BE2C (cell line): ENCODE measurements at regions not wholly inside any gene's neighbourhood (a gene's known extent, or its start where the extent isn't known, plus 50 kb on each side); places are given as distances from the start of the nearest gene placed in this dataset.

Source experiments
- DNase-seq: peaks from one replicate; pipeline ENCODE4 v3.0.0-alpha.2; 2020
- H3K27me3 ChIP-seq: fragments of 250-450 bp; sonication (Bioruptor Pico); 2 replicates; pipeline ENCODE4 v1.5.1; 2020; ENCODE audit warnings: mild to moderate bottlenecking
- H3K36me3 ChIP-seq: fragments of 250-450 bp; sonication (Bioruptor Pico); 2 replicates; pipeline ENCODE4 v1.5.1; 2020; ENCODE audit warnings: mild to moderate bottlenecking
- H3K4me1 ChIP-seq: fragments of 250-450 bp; sonication (Bioruptor Pico); 2 replicates; pipeline ENCODE4 v1.5.1; 2020
- H3K4me3 ChIP-seq: 2 replicates; pipeline ENCODE4 v1.5.1; 2011; ENCODE audit warnings: low read depth, low read length
- H3K9me3 ChIP-seq: fragments of 250-450 bp; sonication (Bioruptor Pico); 2 replicates; pipeline ENCODE4 v1.5.1; 2020
- TF ChIP-seq, protein P1 (sequence below): IDR thresholded peaks from 2 replicates; pipeline ENCODE4 v1.5.1; 2012; ENCODE audit warnings: mild to moderate bottlenecking, low read depth, low read length

DNA sequence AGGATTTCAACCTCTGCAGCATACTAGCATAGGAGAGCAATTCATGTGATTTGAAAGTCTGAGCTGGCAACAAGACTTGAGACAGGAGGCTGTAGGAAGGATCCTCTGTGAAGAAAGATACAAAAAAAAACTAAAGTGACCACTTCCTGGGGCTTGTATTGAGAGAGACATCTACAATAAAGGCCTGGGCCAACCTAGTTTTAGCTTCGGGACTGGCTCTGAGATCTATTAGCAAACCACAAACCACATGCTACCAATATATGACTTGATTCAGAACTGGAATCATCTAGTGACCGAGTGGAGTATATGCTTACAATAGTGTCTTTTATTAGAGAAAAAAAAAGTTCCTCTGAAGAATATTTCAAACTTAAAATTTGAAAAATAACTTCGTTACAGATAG lies 1448.9 kb upstream of the CDH6 start:
- DNase-seq: no peak
- TF ChIP-seq, protein P1, sequence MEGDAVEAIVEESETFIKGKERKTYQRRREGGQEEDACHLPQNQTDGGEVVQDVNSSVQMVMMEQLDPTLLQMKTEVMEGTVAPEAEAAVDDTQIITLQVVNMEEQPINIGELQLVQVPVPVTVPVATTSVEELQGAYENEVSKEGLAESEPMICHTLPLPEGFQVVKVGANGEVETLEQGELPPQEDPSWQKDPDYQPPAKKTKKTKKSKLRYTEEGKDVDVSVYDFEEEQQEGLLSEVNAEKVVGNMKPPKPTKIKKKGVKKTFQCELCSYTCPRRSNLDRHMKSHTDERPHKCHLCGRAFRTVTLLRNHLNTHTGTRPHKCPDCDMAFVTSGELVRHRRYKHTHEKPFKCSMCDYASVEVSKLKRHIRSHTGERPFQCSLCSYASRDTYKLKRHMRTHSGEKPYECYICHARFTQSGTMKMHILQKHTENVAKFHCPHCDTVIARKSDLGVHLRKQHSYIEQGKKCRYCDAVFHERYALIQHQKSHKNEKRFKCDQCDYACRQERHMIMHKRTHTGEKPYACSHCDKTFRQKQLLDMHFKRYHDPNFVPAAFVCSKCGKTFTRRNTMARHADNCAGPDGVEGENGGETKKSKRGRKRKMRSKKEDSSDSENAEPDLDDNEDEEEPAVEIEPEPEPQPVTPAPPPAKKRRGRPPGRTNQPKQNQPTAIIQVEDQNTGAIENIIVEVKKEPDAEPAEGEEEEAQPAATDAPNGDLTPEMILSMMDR: no peak
- Histone ChIP-seq H3K4me1 (no peaks in the 10 kb centered on the region), H3K4me3 (no peak overlapping the region), H3K27me3 (no peaks in the 10 kb centered on the region), H3K9me3 (no peaks in the 10 kb centered on the region), H3K36me3 (no peaks in the 10 kb centered on the region)

DNA sequence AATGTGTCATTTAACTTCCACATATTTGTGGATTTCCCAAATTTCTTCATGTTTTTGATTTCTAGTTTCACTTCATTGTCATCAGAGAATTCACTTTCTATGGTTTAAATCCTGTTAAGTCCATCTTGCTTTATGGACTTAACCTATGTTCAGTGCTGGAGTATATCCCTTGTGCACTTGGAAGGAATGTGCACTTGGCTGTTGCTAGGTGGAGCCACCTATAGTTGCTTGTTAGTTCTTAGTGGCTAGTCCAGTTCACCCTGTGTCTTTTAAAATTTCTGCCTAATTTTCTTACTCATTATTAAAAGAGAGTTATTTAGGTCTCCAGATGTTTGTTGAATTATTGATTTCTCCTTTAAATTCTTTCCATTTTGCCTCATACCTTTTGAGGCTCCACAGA lies 1472.5 kb upstream of the CDH6 start:
- Histone ChIP-seq H3K4me3 (no peak overlapping the region), H3K9me3 (no peaks in the 10 kb centered on the region), H3K4me1 (peaks cover 3% of the 10 kb centered on the region; the same call in 1 of the 2 replicates), H3K36me3 (no peaks in the 10 kb centered on the region), H3K27me3 (no peaks in the 10 kb centered on the region)
- TF ChIP-seq, protein P1: peak; percentile 30; the same call in 1 of the 2 replicates
- DNase-seq: no peak

DNA sequence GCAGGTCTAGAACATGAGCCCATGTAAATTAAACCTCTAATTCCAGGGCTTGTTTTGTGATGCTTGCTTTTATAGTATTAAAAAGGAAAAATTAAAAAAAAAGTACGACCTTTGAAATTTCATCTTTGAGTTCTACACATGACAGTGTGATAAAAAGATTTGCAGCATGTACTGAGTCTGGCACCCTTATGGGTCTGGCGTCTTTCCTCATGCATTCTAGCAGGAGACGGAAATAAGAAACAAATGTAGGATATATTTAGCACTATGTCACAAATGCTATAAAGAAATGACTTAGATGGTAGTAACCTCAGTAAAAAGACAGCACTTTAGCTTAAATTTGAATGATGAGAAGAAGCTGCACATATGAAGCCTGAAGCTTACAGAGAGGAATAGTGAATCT lies 1474.3 kb upstream of the CDH6 start:
- DNase-seq: no peak
- TF ChIP-seq, protein P1: no peak
- no peaks in the 10 kb centered on the region for H3K27me3 ChIP-seq
- H3K4me3 ChIP-seq: no peak overlapping the region
- H3K36me3 ChIP-seq: no peaks in the 10 kb centered on the region
- no peaks in the 10 kb centered on the region for H3K9me3 ChIP-seq
- H3K4me1 ChIP-seq: peaks cover 9% of the 10 kb centered on the region

- no peak for DNase-seq
- Histone ChIP-seq H3K36me3 (no peaks in the 10 kb centered on the region), H3K4me3 (no peak overlapping the region), H3K4me1 (peaks cover 10% of the 10 kb centered on the region), H3K27me3 (no peaks in the 10 kb centered on the region), H3K9me3 (peaks cover 2% of the 10 kb centered on the region; the same call in 1 of the 2 replicates)
- TF ChIP-seq, protein P1: no peak
These were observed 1478.3 kb upstream of the CDH6 start for GRCh38 chr5:29715167-29715566.

DNA sequence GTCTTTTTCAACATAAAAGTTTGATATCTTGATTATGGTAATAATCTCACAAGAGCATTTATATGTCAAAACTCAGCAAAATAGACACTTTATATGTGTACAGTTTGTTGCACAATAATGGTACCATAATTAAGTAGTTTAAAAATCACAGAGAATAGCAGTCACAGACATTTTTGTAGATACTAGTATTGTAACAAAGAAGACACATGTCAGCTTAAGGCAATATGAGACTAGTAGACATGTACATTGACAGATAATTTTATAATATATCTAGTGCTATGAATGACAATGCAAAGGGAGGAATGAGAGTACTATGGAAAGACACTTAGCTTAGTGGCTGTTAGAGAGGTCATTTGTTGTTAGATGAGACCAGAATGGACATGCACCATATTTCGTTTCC lies 1490.6 kb upstream of the CDH6 start:
- Histone ChIP-seq H3K27me3 (no peaks in the 10 kb centered on the region), H3K36me3 (no peaks in the 10 kb centered on the region), H3K4me3 (no peak overlapping the region), H3K4me1 (no peaks in the 10 kb centered on the region), H3K9me3 (no peaks in the 10 kb centered on the region)
- no peak for DNase-seq
- TF ChIP-seq, protein P1: no peak

DNA sequence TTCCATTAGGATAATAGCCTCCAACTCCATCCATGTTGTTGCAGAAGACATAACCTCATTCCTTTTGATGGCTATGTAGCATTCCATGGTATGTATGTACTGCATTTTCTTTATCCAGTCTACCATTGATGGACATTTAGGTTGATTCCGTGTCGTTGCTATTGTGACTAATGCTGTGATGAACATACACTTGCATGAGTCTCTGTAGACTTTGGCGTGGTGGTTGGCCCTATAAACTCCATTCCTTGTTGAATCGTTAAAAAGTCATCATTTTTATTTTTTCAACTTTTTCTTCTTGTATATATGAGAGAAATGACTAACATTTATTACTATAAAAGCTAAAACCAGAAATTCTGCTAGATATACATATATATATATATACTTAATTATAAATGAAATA lies 1491.9 kb upstream of the CDH6 start:
- Histone ChIP-seq H3K9me3 (no peaks in the 10 kb centered on the region), H3K27me3 (no peaks in the 10 kb centered on the region), H3K4me3 (no peak overlapping the region), H3K36me3 (no peaks in the 10 kb centered on the region), H3K4me1 (no peaks in the 10 kb centered on the region)
- no peak for DNase-seq
- TF ChIP-seq, protein P1: no peak
